G401.6 (cell line): ENCODE measurements at regions not wholly inside any gene's neighbourhood (a gene's known extent, or its start where the extent isn't known, plus 50 kb on each side); places are given as distances from the start of the nearest gene placed in this dataset.

Source experiments
- FAIRE-seq: peaks from 2 replicates; lab custom pipeline; 2012; peaks lifted over from hg19 to GRCh38; lab: Jason Lieb, UNC

- FAIRE-seq = no peak
Observed at GRCh38 chr1:163813251-163813650, 491.5 kb downstream of the NUF2 start.

GRCh38 chr1:163820226-163820625, 498.5 kb downstream of the NUF2 start:
- no peak for FAIRE-seq

- no peak for FAIRE-seq
Observed at GRCh38 chr1:163820766-163821165, 499.0 kb downstream of the NUF2 start.

- no peak for FAIRE-seq
Observed at GRCh38 chr1:163821679-163822078, 499.9 kb downstream of the NUF2 start.

- no peak for FAIRE-seq
Observed at GRCh38 chr1:163823017-163823416, 501.3 kb downstream of the NUF2 start.

GRCh38 chr1:163824006-163824405, 502.3 kb downstream of the NUF2 start:
- no peak for FAIRE-seq

GRCh38 chr1:163824490-163824889, 502.7 kb downstream of the NUF2 start:
- no peak for FAIRE-seq

- FAIRE-seq = no peak
Observed at GRCh38 chr1:163826500-163826899, 504.7 kb downstream of the NUF2 start.

GRCh38 chr1:163834778-163835177, 513.0 kb downstream of the NUF2 start:
- no peak for FAIRE-seq

- FAIRE-seq = no peak
Observed at GRCh38 chr1:163836481-163836880, 514.7 kb downstream of the NUF2 start.

- FAIRE-seq = no peak
Observed at GRCh38 chr1:163837206-163837605, 515.5 kb downstream of the NUF2 start.

GRCh38 chr1:163842571-163842970, 520.8 kb downstream of the NUF2 start:
- FAIRE-seq = no peak

- FAIRE-seq = no peak
Observed at GRCh38 chr1:163844459-163844858, 522.7 kb downstream of the NUF2 start.

- FAIRE-seq = no peak
Observed at GRCh38 chr1:163845279-163845678, 523.5 kb downstream of the NUF2 start.

GRCh38 chr1:163863731-163864130, 542.0 kb downstream of the NUF2 start:
- no peak for FAIRE-seq

GRCh38 chr1:163864207-163864606, 542.5 kb downstream of the NUF2 start:
- FAIRE-seq = no peak

- FAIRE-seq = no peak
Observed at GRCh38 chr1:163866564-163866963, 544.8 kb downstream of the NUF2 start.

- FAIRE-seq = no peak
Observed at GRCh38 chr1:163870666-163871065, 548.9 kb downstream of the NUF2 start.

- FAIRE-seq = no peak
Observed at GRCh38 chr1:163872067-163872466, 550.3 kb downstream of the NUF2 start.

GRCh38 chr1:163874070-163874469, 552.3 kb downstream of the NUF2 start:
- FAIRE-seq = no peak

GRCh38 chr1:163875200-163875926, 553.6 kb downstream of the NUF2 start:
- FAIRE-seq = no peak

GRCh38 chr1:163875927-163876320, 554.2 kb downstream of the NUF2 start:
- FAIRE-seq = no peak

GRCh38 chr1:163876546-163876945, 554.8 kb downstream of the NUF2 start:
- no peak for FAIRE-seq

GRCh38 chr1:163877016-163877415, 555.3 kb downstream of the NUF2 start:
- no peak for FAIRE-seq

GRCh38 chr1:163885510-163885909, 563.8 kb downstream of the NUF2 start:
- FAIRE-seq = no peak
